ENCODE measurements at regions not wholly inside any gene's neighbourhood (a gene's known extent, or its start where the extent isn't known, plus 50 kb on each side); places are given as distances from the start of the nearest gene placed in this dataset.
A peak's percentile ranks its signal among the peaks of the same experiment; 100 is the strongest.

DNA sequence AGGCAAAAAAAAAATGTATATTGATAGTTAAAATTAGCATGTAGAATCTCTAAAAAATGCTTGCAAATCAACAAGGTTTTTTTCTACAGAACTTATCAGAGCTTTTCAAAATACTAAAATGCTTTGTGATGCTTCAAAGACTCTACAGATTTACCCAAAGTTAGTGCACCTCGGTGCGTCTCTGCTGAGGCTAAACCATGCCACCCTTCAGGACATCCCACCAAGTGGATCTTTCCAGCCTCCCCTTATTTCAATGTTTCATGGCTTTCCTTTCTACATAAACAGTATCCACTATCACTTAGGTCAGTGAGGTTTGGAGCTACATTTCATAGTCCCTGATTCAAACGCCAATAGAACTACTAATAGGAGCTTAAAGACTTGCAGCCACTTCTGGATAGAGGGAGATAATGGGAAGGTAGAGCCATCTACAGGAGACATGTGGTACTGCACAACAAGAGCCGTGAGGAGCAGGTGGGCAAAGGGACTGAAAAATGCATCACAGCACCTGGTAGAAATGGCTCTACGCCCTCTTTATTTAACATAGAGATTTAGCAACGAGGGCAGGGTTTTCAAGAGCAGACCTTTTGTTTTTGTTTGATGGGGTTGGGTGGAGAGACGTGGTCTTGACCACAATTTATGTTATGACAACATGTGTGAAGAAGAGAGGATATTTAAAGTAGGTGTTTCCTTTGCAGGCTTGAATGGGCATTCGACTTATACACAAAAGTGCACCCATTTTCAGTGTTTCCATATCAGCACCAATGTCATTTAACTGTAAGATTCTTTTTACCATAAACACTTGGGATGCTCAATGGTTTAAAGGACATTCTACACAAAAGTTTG lies 56.1 kb upstream of the SLC35G4 start:
- peak; percentile 62 for ATAC-seq

DNA sequence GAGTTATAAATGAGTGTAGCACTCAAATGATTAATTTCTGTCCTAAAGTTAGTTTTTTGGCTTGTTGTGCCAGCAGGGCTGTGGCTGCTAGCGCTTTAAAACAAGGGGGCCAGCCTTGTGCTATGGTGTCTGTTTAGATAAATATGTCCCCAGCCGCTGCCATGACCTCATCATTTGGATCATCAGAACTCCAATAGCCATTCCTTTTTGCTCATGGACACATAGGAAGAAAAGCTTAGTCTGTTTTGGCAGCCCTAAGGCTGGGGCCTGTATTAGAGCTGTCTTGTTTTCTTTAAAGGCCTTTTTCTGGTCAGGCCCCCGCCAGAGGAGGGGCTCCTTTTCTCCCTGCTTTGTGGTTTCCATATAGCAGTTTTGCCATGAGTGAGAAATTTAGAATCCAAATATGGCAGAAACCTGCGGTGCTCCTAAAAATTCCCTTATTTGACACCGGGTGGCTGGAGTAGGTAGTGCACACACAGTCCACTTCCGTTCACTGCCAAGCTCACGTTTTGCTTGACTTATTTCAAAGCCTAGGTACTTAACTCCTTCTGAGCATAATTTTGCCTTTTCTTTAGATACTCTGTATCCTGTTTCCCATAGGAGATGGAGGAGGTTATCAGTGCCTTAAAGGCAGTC lies 60.4 kb upstream of the SLC35G4 start:
- ATAC-seq, result no peak

DNA sequence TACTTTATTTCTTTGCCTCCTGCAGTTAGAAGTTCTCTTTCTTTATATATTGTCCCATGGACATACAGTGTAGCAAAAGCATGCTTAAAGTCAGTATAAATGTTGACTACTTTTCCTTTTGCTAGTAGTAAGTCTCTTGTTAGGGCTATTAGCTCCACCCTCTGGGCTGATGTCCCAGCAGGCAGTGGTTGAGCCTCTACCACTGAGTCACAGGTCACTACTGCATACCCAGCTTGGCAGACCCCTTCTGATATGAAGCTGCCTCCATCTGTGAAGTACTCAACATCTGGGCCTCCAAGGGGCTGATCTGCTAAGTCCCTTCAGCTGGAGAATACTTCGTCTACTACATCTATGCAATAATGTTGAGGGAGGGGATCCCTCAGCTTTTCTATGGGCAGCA lies 61.0 kb upstream of the SLC35G4 start:
- no peak for ATAC-seq

DNA sequence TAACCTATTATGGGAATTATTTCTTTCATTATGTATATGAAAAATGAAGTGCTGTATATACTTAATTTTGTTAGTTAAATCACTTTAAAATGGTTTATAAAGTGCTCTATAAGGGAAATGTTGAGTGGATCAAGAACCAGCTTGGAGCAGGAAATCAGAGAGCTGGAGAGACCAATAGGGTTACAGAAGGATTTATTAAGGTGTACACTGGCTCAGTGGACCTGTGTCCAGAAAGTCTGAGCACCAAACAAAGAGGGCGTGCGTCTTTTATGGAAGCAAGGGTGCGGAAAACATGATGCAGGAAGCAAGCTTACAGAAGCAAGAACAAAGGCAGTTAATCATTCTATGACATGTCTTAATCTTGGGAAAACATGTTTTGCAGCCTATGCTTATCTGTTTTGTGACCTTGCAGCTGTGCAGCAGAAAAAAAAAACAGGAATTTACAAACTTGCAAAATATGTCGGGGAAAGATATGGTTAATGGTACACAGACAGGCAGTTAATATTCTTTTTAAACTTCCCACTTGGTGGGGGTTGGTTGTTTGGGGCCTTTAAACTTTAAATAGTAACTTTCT lies 65.2 kb upstream of the SLC35G4 start:
- ATAC-seq, result no peak

DNA sequence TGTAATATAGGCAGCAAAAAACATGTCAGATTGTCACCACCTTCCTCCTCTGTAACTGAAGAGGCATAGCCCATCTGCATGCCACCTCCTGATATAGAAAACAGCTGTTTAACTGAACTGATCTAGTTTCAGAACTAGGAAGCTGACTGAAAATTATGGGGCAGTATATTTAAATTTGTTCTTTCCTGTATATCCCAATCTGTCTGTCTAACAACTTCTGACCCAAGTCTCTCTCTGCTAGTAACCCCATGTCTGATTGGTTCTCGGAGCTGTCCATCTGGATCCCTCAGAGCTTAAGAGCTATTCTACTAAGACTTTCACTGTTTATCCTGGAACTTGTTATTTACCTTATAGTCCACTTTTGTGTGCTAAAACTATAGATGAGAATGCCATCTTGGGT lies 68.2 kb upstream of the SLC35G4 start:
- ATAC-seq, result no peak

DNA sequence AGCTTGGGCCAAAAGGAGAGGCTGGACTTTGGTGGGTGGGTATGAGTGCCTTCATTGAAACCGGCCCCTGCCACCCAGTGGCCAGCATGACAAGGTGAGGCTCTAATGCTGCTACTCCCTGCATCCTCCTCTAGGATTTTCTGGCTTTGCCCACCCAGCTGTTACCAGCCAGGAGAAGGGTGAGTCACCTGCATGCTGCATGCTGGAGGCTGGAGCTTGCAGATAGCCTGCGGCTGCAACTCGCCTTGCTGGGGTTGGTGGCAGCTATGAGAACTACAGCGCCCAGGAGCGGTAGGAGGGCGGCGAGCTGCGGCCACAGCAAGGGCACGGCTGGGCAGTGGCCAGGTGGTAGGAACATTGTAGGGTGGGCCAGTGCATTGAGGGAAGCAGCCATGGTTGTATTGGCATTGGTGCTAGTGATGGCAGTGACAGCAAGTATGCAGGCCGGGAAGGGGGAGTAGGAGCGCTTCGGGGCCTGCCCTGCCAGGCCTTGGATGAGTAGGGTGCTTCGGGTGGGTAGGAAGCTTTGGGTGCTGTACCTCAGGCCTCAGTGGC lies 75.4 kb upstream of the SLC35G4 start:
- ATAC-seq, result no peak

DNA sequence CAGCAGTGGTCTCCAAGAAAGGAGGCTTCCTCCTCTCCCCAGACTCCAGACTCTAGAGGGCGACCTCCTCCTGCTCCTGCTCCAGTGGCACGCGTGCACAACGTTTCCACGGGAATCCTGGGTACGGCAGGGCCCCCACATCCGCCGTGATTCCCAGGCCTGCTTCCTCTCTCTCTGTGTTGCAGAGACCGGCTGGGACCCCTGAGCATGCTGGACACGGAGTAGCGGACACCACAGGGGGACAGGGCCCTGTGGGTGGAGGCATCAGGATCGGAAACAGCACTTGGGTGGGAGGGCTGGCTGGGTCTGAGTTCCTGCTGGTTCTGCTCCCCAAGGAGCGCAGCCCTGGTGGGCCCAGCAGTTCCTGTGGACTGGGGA lies 75.9 kb upstream of the SLC35G4 start:
- ATAC-seq, result no peak

DNA sequence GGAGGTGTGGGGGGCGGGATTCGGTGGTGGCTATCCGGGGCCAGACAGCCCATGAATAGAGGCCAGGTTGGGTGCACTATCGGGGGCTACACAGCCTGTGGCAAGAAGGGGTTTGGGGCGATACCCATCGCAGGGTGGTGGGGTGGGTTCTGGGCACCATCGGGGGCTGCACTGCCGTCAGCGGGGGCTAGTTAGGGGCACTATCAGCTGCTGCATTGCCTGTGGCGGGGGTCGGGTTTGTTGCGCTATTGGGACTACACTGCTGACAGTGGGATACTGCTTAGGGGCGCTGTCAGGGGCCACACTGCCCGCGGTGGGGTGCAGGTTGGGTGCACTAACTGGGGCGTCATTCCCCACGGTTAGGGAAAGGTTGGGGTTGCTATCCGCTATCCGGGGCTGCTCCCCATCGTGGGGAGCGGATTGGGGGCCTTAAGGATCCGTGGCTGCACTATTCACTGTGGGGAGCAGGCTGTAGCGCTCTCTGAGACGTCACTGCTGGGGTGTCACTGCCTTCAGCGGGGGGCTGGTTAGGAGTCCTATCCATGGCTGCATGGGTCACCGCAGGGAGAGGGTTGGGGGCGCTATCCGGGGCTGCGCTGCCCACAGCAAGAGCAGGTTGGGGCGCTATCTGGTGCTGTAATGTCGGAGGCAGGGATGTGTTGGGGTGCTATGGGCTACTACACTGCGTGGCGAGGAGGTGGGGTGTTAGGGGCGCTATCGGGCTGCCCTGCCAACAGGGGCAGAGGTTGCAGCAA lies 76.5 kb upstream of the SLC35G4 start:
- ATAC-seq, result no peak

DNA sequence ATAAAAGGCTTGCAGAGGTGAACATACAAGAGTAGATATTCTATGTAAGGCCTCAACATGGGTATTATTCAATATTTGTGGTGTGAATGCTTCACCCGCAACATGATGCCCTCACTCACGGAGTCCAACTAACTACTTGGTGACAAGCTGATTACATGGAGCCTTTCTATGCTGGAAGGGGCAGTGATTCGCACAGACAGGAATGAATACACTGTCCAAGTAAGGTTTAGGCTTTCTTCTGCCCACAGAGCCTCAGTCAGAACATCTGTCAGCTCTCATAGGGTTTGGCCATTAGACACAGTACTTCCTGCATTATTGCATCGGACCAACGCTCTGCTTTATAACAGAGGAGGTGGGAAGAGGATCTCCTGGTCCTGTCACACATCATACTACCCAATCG lies 80.3 kb upstream of the SLC35G4 start:
- no peak for ATAC-seq

DNA sequence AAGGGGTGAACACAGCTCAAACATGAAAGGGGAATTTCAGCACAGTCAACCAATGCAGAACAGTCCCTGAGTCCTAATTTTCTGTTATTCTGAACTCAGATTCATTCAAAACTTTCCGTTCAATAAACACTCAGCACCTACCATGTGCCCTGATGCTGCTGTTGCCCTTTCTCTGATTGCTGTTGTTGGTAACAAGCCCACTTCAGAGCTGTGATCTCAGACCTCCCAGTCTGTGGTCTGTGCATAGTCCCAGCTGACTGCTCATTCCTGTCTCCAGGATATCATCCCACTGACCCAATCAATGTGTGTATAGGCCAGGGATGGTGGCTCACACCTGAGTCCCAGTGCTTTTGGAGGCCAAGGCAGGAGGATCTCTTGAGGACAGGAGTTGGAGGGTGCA lies 82.7 kb upstream of the SLC35G4 start:
- no peak for ATAC-seq

DNA sequence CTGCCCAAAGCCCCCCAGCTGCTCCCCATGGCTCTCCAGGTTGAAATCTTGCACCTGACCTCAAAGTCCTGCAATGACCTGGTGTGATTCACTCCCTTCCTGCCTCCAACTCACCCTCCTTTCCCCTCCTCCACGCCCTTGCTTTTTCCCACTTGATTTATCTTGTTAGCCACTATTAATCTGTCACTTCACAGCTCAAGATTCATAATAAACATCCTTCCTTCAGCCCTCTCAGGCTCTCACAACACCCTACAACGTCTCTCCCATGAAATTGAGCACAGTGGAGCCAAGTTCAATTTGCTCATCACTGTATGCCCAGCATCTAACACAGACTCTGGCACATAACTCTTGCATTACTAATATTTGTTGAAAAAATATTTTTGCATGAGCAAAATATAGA lies 85.6 kb upstream of the SLC35G4 start:
- no peak for ATAC-seq

DNA sequence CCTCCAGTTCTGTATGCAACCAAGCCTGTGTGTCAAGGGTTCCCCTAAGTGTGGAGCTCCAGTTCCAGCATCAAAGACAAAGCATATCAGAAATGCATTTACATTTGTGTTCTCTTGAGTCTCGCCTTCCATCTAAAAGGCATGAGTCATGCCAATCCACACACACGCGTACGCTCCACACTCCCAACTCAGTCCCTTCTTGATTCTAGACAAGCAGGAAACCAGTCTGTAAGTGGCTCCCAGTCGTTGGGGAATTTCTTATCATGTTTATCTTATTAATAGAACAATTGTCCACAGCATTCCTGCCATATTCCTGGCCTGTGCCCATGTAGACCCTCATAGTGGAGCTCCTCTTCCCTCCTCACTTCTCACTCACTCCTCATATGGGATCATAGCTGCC lies 86.4 kb upstream of the SLC35G4 start:
- ATAC-seq, result no peak

DNA sequence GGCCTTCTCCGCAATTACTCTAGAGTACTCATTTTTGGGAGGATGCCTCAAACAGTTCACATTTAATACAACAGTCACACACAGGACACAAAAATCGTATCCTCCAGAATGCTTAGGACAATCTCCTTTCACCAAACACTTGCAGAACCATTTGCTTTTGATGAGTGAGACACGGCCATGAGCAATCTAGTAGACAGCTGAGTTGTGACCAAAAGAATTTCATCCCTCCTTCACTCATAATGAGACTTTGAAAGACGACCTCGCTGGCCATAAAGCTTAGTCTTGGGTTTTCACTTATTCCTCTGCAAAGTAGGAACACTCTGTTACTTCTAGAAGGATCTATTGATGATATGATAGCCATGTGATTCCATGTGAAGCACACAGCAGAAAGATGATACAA lies 87.5 kb upstream of the SLC35G4 start:
- no peak for ATAC-seq

DNA sequence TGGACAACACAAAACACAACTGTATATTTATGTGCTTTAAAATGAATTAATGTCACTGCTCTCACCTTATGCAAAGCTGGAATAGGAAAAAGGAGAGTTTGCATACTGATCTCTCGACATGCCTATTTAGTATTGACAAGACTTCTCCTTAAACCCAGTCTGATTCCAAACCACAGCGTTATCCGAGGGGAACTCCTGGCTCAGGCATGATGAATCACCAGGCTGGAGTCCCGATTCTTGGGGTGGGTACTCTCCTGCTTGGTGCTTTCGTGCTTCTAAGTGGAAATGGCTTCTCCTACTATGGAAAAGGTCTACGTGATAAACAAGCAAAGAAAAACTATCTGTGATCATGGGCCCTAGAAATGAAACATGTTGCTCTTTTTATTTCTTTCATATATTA lies 88.9 kb upstream of the SLC35G4 start:
- no peak for ATAC-seq

DNA sequence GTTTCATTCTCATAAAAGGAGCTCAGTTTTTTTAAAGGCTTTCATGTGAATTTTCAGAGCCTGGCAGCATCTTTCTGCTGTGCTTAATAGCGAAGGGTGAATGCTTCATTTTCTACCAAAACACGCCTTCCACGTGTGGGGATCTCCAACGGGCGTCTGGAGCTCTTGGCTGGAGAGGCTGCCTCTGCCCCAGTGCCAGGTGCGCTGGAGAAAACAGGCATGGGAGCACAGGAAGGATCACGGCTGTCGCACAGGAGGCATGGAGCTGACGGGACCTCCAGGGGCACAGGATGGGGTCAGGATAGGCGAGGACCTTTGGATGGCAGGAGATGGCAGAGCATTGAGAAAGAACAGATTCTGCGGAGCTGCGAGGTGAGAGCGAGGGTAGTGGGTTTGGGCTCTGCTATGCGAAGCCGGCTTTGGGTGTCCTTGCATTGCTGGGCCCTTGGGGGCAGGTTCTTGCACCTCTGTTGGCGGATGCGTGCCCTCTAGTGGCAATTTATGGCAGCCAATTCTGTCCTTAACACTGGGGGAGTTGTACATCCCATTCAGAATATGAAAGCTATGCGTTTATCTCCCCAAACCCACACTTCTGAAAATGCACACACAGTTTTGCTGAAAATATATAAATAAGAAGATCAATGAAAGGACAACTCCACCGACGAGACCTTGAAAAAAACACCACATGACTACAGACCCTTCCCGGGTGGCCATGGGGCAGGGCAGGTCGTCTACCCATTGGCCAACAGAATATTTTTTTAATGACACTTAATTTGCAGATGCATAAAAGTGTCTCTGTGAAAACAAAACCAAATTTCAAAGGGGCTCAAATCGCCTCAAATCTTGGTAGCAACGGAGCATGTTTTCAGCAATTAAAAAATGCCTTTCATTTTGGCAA lies 90.4 kb upstream of the SLC35G4 start:
- ATAC-seq, result no peak

DNA sequence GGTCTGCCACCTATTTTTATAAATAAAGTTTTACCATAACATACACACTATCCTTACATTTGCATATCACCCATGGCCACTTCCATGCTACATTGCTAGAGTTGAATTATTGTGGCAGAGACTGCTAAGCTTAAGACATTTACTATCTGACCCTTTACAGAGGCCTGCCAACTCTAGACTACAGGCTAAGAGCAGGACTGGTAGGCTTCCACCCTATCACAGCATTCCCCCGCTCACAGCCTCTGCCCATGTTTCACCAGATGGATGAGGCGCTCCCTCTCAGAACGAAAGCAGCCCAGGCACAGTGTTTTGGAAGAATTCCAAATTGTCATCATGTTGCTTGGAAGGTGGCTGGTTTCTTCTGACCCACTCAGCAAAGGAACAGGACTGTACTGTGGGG lies 91.7 kb upstream of the SLC35G4 start:
- ATAC-seq, result no peak

DNA sequence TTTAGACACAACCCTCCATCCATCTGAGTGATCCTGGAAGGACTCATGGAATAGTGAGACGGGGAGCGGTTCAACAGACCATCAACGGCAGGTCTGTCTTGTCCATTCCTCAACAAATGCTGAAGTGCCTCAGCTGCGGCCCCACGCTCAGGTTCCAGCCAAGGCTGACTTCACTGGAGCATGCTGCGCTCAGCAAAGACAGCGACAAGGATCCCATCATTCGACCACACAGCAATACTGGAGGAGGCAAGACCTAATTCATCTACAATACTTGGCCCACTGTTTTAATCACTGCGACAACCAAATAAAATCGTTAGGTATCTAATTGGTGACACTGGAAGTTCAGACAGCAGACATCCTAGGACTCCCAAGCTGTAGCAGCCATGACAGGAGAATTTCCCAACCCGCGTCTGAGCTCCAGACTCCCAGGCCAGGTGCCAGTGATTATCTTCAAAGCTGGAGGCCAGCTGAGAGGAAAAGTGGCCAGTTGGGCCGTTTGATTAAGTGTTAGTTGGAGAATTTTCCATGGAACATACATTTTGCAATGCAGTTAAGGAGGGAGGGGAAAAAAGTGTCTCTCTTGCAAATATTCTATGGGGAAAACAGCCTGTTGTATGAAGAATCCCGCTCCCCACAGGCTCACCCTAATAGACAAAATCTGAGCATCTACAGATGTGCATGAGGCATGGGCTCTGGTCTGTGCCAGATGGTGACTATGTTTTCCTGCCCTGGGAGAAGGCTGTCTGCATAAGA lies 92.5 kb upstream of the SLC35G4 start:
- ATAC-seq, result no peak

DNA sequence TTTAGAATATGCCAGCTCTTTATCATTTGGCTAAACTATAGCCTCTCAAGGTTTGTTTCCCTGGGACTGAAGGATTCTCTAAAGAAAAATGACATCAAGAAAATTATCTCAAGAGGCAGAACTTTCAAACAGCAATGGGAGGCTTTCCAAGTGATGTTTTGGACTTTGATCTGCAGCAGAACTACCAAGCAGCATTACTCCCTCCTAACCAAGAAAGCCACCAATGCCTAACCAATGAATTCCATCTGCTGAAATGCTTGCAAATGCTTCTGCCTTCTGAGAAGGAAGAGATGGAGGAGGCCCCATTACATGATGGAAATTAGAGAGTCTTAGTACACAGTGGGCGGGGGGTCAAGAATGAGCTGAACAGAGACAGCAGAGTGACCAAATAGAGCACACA lies 95.1 kb upstream of the SLC35G4 start:
- ATAC-seq, result no peak

DNA sequence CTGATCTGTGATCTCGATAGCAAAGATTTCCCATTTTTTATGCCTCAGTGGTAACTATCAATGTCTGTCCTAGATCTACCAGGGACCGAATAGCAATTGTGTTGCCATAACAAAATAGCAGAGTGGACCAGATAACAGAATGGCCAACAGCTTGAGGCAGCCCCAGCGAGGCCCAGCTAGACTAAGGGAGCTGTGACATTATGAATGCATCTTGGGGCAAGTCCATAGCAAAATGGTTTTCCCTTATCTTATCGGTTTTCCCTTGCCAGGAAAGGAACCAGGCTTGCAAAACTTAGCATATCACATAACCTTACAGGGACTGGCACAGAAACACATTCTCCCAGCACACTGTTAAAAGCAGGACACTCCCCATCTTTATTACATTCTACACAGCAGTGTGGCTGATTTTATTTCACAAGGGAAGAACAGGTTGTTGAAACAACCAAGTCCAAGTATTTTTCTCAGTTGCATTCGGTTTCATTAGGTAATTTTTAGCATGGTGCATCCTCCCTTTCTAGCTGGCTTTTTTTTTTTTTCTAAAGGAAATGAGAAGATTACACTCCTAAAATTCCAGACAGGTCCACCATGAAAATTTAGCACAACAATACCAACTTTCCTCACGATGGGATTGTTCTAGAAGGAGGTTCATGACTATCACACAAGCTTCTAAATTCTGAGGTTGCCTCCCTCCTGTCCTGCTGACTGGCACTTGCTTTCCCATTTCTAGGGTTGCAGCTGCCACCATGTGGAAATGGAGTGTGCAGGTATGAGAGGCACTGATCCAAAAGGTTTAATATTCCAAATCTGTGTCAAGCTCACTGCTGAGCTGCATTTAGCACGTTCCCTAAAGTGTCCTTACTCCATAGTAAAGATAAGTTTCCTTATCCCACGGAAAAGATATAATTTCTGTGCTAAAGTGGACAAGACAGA lies 97.0 kb upstream of the SLC35G4 start:
- ATAC-seq, result no peak

DNA sequence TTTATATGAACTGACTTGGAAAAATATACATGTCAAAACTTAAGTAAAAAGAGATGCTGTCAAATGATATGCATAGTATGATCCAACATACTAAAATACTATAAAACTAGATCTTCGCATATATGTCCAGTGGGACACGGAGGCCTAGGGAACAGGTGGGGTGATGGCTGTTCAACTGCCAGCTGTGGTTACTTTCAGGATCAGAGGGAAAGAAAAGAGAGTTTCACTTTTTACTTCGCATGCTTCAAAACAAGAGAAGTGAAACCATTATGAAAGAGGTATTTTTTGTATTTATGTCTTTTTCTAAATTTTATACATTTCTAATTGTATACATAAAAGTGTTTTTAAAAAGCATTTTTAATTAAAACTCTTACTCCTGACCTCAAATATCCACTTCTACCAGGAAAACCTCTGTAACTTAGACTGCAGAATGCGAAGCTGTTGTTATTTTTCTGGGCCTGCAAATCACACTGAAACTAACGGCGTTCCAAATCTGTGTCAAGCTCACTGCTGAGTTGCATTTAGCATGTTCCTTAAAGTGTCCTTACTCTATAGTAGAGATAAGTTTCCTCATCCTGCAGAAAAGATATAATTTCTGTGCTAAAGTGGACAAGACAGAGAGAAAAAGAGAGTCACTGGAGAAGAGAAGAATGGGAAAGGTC lies 97.8 kb upstream of the SLC35G4 start:
- ATAC-seq, result no peak

Measured in esophagus mucosa (tissue), 1 donor.